ENCODE measurements at regions not wholly inside any gene's neighbourhood (a gene's known extent, or its start where the extent isn't known, plus 50 kb on each side); places are given as distances from the start of the nearest gene placed in this dataset.

DNA sequence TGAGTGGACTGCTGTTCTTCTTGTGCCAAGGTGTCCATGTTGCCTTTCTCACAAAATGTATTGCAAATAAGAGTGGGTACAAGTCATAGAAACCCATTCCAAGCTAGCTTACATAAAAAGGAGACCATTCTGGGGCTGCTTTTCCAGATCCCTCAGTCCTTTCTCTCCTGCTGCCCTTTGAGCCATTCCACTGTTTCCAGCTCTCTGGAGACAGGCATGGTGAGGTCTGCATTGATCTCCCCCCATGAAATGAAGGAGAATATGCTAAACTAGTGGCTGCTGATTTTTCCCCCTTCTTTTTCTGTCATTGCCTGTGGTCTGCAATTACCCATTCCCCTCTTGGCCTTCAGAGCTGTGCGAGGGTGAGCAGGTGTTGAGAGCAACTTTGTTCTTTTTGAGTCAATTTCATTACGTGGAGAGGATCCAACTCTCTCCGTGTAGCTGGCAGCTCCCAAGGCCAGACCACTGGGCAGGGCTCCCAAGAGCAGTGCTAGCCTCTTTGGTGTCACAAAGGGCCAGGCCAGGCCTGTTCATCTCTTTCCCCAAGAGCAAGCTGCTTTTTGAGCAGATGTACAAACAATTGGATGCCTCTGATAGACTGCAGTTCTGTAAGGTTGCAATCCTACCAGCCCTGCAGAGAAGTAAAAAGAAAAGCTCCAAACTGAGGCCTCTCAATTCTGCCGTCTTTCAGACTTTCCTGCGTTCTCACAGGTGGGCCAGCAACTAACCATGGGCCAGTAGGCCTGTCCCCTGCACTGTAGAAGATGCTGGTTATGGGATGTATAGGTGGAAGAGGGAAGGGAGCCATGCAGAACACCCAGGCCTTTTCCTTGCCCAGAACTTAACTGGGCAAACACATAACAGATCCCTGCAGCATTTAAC lies 96.1 kb upstream of the ARMC2 start:
- no peak for DNase-seq

DNA sequence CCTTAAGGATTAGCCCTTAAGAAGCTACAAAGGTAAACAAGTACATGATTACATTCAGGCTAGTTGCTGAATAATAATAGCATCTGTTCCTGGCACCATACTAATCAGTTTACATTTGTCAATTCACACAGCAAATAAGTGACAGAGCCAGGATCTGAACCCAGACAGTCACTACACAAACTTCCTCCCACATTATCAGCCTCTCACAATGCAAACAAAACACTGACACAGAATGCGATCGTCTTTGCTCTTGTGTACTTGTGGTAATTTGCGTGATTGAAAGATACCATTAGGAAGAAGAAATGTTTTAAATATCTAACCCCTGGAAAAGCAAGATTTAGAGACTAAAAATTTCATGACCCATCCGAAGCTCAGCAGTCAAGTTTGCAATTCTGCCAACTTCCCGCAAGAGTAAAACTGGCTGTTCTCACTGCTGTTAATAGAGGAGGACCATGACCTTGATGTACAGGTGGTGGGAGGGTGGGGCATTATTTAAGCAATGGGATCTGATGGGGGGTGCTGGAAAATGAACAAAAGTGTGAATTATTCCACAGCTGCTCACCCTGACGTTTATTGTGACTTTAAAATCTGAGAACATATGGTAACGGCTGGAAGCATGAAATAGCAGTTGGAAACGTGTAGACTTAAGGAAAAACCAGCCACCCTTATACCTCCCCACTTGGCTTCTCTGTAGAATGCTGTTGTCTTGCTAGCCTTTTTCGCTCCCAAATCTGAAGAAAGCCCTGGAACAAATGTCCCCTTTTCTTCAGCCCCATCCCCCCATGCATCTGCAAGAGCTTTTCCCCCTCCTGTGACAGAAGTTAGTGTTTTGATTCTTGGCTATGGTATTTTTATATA lies 95.3 kb upstream of the ARMC2 start:
- DNase-seq, result no peak

DNA sequence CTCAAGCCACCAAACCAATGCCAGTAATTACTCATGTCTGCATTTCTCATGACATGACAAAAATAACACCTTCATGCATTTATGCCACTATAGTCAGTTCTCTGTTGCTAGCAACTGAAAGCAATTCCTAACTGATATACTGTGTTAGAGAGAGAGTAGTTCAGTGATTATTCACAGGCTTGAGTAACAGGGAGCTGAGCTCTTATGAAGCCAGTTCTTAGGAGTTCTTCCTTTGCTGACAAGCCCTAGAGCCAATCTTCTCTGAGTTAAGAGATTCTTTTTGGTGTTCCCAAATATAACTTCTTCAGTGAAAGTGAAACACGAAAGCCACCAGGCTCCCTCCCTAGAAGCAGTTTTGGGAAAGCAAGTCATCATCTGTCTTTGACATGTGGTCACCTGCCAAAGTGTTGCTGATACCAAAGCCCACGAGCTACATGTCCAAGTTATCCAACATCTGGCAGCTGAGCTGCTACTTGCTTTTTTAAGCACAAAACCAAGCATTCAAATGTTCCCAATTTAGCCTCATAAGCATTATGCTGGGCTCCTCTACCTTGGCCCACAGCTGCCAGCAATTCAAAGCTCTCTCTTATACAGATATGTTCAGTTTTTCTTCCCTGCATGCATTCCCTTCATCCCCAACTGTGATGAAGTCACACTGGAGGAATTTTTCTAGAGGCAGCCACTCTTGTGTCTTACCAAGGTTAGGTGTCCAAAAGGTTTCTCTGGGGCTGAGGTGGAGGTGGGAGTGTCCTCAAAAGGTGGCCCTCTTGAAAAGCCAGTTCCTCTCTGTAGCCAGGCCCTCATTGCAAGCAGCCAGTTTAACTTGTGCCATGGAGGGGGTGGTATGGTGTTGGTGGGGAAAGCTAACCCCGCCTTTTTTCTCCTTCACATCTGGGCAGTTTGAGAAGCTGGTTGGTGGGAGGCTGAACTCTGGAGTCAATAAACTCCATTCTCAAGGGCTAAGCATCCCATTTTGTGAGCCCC lies 92.7 kb upstream of the ARMC2 start:
- no peak for DNase-seq

DNA sequence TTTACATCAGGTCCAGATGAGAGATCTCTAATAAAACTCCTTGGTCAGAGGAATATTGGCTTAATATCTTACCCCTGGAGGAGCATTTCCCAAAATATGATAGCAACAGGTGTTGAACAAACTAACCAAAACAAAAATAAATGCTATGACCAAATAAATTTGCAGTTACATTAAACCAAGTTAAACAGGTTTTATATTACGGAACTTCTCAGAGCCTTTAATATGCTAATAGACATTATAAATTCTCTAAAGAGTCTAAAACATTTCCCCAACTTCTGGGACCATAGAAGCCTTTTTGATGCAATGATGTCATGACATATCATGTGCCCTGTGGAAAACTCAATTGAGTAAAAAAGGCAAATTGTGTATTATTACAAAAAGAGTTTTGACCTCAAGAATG lies 90.9 kb upstream of the ARMC2 start:
- no peak for DNase-seq

DNA sequence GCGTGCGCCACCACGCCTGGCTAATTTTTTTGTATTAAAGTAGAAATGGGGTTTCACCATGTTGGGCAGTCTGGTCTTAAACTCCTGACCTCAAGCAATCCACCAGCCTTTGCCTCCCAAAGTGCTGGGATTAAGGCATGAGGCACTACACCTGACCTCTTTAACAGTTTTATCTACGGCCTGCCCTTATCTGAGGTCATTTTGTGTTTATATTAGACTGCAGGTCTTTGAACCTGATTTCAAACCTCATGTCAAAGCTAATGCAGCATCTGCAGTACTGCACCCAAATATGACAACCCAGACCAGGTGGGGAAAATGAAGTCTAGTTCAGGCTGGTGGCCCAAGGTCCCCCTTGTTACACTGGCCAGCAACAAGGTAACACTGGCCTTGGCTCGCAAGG lies 89.3 kb upstream of the ARMC2 start:
- DNase-seq, result no peak

DNA sequence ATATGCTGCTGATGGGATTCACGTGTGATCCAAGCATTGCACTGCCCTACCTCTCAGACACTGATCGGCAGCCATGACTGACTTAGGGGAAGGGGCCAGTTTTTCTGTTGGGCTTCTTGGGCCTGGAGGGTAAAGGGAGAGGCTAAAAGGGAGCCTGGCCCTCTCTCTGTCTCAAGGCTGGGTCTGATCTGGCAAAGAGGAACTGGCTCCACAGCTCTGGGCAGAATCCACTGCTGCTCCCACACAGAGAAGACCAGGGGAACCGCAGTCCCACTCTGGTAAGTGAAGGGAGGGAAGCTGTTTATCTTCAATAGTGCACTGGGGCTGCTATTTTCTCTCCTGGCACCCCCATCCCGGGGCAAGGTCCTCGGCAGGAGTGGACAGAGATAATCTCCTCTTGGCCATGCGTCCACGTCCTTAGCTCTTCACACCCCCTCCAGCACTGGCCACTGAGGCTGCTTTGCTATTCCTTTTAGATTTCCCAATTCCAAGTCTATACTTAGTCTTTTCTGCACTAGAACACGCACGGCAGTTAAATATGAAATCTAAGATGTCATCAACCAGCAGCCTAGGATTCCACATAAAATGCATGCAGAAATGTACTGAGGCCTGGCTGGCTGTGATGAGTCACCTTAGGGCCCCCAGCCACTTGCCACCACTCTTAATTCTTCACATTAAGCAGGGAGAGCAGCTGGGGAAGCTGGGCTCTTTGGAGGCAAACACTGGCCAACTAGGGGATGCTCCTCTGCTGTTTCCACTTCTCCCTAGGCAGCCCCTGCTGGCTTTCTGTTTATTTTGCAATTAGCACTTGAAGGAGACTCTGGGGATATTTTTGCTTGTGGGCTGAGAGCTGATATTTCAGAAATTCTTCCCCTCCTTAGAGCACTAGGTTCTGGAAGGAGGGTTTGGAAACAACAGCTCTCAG lies 87.8 kb upstream of the ARMC2 start:
- peak; percentile 57 for DNase-seq

DNA sequence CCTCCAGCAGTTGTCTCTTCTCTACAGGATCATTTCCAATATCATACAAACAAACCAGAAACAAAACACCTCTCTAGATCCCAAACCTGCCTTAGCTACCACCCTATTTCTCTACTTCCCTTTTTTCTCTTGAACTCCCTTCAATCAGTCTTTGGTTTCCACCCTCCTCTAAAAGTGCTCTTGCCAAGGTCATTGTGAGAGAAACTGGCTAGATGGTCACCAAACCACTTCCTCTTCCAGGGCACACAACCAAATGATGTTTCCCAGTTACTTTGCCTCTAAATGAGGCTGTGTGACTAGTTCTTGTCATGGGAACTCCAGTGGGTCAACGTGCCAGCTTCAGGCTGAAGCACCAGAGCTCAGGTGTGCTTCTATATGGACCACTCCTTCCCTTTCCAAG lies 85.8 kb upstream of the ARMC2 start:
- no peak for DNase-seq

DNA sequence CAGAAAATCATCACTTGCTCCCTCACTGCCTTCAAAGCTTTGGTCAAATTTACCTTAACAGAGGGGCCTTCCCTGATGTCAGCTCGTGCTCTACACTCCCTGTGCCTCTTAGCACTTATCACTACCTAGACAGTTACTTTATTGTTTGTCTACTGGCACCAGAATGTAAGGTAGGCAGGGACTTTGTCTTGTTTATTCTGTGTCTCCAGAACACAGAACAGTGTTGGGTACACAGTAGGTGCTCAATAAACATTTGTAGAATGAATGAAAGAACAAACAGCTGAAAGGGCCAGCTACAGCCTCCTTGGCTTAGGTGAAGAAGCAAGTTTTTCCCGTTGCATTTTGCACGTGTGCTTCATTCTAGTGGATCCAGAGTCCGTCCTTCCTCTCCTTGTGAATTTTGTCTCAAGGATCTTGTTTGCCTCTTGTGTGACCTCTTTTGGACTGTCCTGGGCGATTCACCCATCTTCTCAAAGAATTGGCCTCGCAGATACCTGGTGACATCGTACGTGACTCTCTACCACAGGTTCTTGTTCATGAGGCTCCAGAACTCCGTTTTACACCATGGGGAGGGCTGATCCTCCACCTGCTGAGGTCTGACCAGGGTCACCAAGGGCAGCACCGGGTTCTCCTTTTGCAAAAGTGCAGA lies 84.2 kb upstream of the ARMC2 start:
- DNase-seq, result no peak

DNA sequence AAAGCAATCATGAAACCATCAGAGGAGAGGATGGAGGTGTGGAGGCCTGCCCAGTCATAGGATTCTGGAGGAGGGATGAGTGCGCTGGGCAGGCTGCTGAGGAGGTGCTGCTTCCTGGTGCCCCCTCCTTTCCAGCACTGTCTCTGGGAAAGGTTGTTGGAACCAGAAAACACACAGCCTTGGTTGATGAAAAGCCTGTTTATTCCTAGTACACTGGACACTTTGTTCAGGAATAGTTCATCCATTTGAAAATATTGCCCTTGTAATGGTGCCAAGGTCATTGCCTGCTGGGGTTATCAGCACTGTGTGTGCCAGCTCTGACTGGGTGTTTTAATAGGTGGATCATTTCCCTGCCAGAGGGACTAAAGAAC lies 83.7 kb upstream of the ARMC2 start:
- DNase-seq, result no peak

DNA sequence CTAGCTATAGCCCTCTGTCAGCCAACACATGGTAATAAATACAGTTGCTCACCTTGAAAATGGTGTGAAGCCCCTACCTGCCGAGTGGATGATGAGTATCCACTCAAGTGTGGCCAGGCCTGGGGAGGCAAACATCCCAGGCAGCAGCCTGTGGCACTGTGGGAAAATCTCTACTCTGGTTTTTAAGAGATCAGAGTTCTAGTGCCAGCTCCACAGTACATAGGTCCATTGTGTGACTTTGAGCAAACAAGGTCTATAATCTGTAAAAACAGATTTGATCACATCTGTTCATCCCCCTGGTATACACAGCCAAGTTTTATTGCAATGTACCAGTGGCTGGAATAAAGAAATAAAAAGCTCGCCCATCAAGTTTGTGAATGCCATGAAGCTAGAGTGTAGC lies 82.7 kb upstream of the ARMC2 start:
- no peak for DNase-seq

DNA sequence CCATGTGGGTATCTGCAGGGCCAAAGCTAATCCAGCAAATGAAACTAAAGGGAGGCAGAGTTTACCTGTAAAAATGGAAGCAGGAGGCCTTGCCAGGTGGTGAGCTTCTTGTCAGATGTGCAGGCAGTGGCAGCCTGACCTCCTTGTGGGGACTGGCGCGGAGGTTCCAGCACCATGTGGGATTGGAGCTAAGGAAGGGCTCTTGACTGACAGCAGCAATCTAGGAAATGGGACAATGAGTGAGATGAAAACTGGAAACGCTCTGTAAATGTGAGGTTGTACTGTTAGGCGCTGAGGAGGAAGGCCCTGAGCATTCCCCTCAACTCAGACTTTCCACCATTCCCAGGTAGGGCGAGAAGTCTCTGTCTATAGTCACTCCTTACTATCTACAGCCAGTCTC lies 81.8 kb upstream of the ARMC2 start:
- no peak for DNase-seq

DNA sequence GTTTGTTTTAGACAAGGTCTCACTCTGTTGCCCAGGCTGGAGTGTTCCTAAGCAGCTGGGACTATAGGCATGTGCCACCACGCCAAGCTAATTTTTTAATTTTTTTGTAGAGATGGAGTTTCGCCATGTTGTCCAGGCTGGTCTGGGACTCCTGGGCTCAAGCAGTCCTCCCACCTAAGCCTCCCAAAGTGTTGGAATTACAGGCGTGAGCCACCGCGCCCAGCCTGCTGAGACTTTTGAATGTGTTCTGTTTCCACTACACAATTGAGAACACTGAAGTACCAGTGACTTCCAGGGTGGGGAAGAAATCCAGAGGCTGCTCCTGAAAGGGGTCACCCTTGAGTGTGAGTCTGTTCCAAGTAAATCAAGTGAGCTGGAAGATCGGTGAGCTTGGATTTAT lies 81.3 kb upstream of the ARMC2 start:
- DNase-seq, result no peak

DNA sequence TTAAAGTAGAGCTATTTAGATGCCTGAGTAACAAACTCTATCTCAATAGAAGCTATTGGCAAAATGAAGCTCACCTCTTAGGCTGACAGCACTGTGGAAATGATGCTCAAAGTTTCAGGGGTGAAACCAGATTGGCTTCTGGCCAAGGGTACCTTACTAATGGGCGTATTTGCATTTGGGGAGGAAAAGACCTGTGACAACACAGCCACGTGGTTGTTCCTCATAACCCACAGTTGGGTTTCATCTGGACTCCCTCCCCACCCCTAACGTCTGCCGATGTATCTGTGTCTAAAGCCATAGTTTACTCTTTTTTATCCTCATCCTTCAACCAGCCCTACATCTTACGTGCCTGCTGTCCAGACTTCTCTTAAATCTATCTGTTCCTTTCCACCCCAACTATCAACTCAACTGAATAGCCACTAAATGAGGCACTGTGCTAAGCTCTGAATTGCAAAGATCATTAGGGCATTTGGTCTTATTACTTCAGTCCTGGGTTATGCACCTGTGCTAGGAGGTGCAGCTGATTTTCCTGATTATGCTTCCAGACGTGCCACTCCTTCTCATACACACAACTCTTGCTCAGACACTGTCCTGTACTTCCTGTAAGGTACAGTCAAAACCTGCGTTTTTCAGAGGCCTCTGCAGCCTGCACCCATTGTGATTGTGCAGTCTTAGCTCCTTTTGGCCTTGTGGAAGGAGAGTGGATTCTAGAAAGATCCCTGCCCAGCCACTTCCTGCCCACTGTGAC lies 80.6 kb upstream of the ARMC2 start:
- no peak for DNase-seq

DNA sequence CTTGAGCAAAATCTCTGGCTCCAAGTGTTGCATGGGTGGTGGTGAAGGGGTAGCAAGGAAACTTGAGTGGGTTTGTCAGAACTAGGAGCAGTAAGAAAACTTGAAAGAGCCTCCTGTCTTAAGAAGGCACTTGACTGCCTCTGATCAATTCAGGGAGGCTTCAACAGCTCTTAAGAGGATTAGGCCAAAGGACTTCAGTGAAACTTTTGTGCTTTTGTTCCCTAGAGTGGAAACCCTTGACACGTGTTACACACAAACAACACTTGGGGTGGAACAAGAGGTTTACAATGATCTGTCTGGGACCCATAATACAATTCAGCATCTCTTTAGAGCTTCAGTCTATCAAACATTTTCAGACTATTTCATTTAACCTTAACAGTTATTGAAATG lies 80.1 kb upstream of the ARMC2 start:
- peak; percentile 18 for DNase-seq

DNA sequence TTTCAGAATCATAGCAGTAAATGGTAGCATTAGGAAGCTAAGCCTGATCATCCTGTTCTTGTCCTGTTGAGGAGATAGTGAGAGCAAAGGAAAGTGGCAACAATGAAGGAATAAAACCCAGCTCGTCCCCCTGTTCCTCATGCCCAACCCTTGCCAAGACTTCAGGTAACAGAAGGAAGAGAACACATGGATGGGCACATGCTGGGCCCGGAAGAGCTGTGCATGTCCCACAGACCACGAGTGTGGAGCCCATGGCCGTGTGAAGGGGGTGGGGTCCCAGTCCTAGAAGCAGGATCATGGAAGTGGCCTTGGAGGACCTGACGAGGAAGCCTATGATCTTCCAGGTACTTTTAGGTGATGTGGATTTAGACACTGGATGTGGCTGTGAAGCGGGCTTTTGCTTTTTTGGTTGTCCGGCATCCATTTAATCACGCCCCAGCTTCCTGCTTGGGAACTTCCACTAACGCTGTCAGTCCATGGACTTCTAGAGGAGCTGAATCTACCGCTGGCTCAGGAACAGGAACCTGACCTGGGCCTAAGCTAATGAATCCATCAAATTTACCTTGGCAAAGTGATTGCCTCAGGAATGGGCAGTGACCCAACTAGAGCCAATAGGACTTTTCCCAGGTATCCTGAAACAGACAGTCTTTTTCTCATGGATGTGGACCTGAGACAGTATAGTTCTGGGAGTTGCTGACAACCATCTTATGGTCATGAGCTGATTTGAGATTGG lies 79.3 kb upstream of the ARMC2 start:
- DNase-seq, result no peak

DNA sequence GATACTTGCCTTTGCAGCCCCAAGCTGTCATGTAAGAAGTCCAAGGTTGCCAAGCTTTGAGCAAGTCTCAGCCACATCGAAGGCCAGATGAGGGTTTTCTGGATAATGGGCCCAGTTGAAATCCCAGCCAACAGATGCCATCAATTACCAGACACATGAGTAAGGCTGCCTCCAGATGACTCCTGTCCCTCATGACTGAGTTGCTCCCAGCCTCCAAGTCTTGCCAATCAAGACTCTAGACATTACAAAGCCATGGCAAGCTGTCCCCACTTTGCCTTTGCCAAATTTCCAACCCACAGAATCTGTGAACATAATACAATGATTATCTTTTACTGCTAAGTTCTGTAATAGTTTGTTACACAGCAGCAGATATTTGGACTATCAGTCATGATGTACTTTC lies 76.8 kb upstream of the ARMC2 start:
- DNase-seq, result no peak

DNA sequence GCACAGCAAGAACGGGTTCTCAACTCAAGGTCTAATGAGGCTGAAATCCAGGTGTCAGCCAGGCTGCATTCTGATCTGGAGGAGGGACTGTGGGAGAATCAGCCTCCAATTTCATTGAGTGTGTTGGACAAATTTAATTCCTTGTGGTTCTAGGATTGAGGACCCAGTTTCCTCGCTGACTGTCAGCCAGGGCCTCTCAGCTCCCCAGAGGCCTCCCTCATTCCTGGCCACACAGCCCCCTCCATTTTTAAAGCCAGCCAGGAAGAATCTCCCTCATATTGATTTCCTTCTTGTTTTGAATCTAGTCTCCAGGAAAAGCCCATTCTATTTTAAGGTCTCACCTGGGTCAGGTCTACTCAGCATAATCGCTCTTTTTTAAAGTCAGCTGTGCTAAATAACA lies 73.7 kb upstream of the ARMC2 start:
- DNase-seq, result no peak

DNA sequence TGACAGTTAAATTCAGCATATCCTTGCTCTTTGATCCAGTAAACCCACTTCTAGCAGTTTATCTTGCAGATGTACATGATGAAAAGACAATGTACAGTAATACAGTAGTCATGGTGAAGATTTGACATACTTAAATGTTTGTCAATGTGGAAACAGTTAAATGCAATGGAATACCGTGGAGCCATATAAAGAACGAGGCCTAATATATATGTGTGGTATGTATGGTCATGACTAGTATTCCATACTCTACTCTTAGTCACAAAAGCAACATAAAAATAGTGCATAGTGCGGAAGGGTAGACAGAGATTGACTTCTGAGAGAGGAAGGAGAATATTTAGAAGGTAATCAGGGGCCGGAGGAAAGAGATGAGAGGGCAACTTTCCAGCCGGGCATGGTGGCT lies 70.7 kb upstream of the ARMC2 start:
- no peak for DNase-seq

DNA sequence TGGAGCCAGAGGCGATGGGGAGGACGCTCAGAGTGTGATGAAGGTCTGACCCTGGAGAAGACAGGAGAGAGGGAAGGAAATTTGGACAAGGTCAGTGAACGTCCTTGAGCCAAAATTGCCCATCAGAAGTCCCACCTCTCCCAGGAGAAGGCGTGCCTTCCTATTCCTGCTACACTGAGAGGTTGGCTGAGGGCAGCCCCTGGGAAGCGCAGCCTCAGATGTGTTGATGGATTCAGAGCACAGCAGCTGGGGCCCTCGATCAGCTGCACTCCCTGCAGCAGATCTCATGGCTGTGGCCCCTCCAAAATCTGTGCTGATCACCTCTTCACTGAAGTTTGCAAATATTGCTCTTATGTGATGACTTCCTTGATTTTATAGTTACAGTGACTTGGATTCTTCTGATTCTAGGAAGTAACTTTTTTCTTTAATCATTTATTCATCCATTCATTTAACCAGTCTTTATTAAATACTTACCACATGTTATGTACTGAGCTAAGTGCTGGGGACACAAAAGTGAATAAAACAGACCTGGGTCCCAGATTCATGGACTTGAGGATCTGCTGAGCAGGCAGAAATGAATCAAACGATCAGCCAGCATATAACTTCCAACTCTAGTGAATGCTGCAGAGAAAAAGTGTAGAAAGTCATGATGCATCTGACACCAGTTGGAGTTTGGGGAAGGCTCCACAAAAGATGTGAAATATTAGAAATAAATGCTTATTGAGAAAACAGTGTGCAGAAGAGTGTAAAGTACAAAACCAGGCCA lies 69.6 kb upstream of the ARMC2 start:
- no peak for DNase-seq
